ENCODE measurements at regions not wholly inside any gene's neighbourhood (a gene's known extent, or its start where the extent isn't known, plus 50 kb on each side); places are given as distances from the start of the nearest gene placed in this dataset.

DNA sequence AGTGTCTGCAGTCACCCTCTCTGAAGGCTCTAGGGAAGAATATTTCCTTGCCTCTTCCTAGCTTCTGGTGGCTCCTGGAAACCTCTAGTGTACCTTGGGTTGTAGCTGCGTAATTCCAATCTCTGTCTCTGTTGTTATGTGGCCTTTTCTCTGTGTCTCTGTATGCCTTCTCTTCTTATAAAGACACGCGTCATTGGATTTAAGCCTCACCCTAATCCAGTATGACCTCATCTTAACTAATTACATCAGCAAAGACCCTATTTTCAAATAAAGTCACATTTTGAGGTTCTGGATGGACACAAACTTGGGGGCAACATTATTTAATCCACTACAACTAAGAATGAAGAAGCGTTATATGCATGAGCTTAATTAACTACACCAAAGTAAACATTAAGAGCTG, 111.4 kb upstream of the ZNF184 start:
- TF ChIP-seq, protein P1, sequence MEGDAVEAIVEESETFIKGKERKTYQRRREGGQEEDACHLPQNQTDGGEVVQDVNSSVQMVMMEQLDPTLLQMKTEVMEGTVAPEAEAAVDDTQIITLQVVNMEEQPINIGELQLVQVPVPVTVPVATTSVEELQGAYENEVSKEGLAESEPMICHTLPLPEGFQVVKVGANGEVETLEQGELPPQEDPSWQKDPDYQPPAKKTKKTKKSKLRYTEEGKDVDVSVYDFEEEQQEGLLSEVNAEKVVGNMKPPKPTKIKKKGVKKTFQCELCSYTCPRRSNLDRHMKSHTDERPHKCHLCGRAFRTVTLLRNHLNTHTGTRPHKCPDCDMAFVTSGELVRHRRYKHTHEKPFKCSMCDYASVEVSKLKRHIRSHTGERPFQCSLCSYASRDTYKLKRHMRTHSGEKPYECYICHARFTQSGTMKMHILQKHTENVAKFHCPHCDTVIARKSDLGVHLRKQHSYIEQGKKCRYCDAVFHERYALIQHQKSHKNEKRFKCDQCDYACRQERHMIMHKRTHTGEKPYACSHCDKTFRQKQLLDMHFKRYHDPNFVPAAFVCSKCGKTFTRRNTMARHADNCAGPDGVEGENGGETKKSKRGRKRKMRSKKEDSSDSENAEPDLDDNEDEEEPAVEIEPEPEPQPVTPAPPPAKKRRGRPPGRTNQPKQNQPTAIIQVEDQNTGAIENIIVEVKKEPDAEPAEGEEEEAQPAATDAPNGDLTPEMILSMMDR (conservative IDR thresholded peaks at IDR 0.05; ENCODE audit: low read depth, low read length), result no peak
- no peak overlapping the region for H3K4me3 ChIP-seq (ENCODE audit: low read length)
- no peak for DNase-seq (ENCODE audit: low read depth)

DNA sequence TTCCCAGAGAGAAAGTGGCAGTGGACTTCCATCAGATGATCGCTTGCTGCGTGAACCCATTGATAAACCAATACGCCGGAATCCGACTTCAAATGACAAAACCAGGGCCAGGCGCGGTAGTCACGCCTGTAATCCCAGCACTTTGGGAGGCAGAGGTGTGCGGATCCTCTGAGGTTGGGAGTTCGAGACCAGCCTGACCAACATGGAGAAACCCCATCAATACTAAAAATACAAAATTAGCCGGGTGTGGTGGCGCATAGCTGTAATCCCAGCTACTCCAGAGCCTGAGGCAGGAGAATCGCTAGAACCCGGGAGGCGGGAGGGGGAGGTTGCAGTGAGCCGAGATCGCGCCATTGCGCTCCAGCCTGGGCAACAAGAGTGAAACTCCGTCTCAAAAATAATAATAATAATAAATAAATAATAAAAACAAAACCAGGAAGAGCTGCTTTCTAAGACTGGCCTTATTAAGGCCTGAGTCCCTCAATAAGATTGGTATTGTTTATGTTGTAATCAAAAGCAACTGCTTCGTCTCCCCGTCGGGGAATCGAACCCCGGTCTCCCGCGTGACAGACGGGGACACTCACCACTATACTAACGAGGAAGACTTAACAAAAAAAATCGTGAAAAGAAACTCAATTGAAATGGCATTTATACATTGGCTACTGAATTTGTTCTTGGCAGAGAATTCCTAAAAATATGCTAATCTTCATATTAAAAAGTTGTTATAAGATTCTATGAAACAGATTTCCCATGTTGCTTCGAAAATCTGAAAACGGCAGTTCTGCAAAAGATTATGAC, 110.2 kb upstream of the ZNF184 start:
- H3K4me3 ChIP-seq (ENCODE audit: low read length), result no peak overlapping the region
- TF ChIP-seq, protein P1 (conservative IDR thresholded peaks at IDR 0.05; ENCODE audit: low read depth, low read length), result no peak
- DNase-seq (ENCODE audit: low read depth), result no peak

DNA sequence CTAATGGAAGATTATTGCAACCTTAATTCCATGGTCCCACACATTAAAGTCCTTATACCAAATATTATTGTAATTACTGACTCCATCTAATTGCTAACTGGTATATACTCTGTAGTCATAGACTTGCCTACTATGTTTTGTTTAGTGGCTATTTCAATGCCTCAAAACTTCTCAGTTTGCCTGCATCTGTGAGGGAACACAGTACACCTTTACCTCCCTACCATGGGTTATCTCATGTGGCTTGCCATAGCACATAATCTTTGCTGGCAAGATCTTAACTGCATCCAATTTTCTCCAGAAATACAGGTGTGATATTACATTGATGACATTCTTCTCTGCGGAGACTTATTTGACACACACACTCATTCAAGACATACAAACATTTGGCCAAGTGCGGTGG, 107.1 kb upstream of the ZNF184 start:
- TF ChIP-seq, protein P1 (conservative IDR thresholded peaks at IDR 0.05; ENCODE audit: low read depth, low read length), result no peak
- H3K4me3 ChIP-seq (ENCODE audit: low read length), result no peak overlapping the region
- no peak for DNase-seq (ENCODE audit: low read depth)

DNA sequence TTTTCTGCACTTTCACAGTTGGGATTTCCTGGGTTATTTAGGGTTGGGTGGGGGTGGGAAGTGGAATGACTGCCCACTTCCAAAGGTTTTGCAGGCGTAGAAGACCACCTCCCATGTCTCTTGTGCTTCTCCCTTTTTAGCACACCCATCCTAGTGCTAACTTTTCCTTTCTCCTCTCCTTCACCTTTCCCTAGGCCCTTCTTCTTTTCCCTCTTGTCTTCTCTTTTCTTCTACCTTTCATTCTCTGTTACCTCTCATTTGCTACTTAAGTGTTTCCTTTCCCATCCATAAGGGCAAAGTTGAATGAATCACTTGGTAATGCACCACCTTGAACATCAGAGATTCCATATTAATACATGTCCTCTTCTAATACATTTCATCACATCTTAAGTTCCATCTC, 105.0 kb upstream of the ZNF184 start:
- H3K4me3 ChIP-seq (ENCODE audit: low read length), result no peak overlapping the region
- TF ChIP-seq, protein P1 (conservative IDR thresholded peaks at IDR 0.05; ENCODE audit: low read depth, low read length), result no peak
- no peak for DNase-seq (ENCODE audit: low read depth)

DNA sequence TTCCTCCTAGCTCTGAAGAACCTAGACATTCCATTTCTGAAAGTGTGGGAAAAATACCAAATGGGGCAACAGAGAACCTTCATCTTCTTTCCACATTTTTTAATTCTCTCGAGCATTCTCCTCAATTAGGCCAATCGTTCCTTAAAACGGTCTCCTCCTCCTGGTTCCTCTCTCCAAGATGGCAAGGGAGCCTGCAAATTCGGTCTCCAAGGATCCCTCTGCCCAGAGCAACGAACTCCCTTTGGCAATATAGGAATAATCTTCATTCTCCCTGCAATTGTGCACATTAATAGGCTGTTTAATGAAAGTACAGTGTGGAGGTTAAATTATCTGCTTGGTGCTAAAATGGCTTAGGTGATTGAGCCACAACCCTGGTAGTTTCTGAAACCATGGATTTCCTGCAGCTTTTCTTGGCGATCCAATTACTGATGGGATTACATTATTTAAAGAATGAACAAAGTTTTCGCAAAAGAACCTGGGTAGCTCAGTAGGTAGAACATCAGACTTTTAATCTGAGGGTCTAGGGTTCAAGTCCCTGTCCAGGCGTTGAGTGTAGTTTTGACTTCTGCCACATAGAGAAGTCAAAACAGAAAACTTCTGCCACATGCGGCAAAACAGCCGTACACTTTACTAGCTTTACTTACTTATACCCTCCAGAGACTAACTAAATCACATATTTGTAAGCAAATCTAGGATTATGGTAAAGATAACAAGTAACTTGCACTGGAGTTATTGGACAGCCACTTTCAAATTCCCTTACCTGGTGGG, 102.9 kb upstream of the ZNF184 start:
- DNase-seq (ENCODE audit: low read depth), result no peak
- TF ChIP-seq, protein P1 (conservative IDR thresholded peaks at IDR 0.05; ENCODE audit: low read depth, low read length), result no peak

DNA sequence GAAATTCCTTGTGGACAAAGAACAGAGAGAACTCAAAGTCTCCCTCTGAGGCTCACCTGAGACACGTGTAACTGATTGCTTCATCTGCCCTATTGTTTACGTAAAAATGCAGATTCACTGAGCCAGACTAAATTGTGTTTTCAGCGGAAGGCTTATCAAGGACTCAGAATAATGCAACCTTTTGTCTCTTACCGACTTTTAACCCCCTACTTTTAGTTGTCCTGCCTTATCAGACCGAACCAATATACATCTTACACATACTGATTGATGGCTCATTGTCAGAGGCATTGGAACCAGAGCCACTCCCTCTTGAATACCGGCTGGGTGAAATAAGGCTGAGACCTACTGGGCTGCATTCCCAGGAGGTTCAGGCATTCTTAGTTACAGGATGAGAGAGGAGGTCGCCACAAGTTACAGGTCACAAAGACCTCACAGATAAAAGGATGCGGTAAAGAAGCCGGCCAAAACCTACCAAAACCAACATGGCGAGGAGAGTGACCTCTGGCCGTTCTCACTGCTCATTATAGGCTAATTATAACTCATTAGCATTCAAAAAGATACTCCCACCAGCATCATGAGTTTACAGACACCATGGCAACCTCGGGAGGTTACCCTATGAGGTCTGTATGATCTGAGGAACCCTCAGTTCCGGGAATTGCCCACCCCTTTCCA, 95.5 kb upstream of the ZNF184 start:
- DNase-seq (ENCODE audit: low read depth), result no peak
- TF ChIP-seq, protein P1 (conservative IDR thresholded peaks at IDR 0.05; ENCODE audit: low read depth, low read length), result no peak

More for the DNA sequence above, 102.9 kb upstream of the ZNF184 start:
- no peak overlapping the region for H3K4me3 ChIP-seq (ENCODE audit: low read length)

More for the DNA sequence above, 95.5 kb upstream of the ZNF184 start:
- no peak overlapping the region for H3K4me3 ChIP-seq (ENCODE audit: low read length)

Data from retinal pigment epithelial cell (primary cell).